B cell (primary cell): ENCODE measurements at regions not wholly inside any gene's neighbourhood (a gene's known extent, or its start where the extent isn't known, plus 50 kb on each side); places are given as distances from the start of the nearest gene placed in this dataset.

Experiments used
- EZH2 ChIP-seq: IDR thresholded peaks from 2 replicates; pipeline ENCODE4 v1.6.1; 2012; ENCODE audit warnings: borderline replicate concordance, low read depth, mild to moderate bottlenecking, moderate library complexity, low read length; ENCODE audit not compliant: insufficient read depth, poor library complexity, severe bottlenecking
- TF ChIP-seq, protein P1 (sequence below): fragments of 200-600 bp; IDR thresholded peaks from one replicate; pipeline ENCODE4 v1.8.0; 2022; ENCODE audit warnings: antibody characterized with exemption, mild to moderate bottlenecking

GRCh38 chr3:110813541-110813940, 258.1 kb upstream of the NECTIN3 start:
- TF ChIP-seq, protein P1, sequence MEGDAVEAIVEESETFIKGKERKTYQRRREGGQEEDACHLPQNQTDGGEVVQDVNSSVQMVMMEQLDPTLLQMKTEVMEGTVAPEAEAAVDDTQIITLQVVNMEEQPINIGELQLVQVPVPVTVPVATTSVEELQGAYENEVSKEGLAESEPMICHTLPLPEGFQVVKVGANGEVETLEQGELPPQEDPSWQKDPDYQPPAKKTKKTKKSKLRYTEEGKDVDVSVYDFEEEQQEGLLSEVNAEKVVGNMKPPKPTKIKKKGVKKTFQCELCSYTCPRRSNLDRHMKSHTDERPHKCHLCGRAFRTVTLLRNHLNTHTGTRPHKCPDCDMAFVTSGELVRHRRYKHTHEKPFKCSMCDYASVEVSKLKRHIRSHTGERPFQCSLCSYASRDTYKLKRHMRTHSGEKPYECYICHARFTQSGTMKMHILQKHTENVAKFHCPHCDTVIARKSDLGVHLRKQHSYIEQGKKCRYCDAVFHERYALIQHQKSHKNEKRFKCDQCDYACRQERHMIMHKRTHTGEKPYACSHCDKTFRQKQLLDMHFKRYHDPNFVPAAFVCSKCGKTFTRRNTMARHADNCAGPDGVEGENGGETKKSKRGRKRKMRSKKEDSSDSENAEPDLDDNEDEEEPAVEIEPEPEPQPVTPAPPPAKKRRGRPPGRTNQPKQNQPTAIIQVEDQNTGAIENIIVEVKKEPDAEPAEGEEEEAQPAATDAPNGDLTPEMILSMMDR, result no peak
- TF ChIP-seq EZH2, result no peak
